ENCODE measurements at regions not wholly inside any gene's neighbourhood (a gene's known extent, or its start where the extent isn't known, plus 50 kb on each side); places are given as distances from the start of the nearest gene placed in this dataset.

- ChIA-PET POLR2A (no interaction called here), CTCF (no interaction called here)
- DNase-seq (ENCODE audit: low read depth, low spot score) = no peak
- H3K27ac ChIP-seq (ENCODE audit: low read length) = no peak overlapping the region
- no peak overlapping the region for H3K4me3 ChIP-seq (ENCODE audit: low read depth in 2 of 2, low read length in 2 of 2)
- no peaks in the 10 kb centered on the region for H3K27me3 ChIP-seq (ENCODE audit: control insufficient read depth, insufficient read depth, low read length)
- ATAC-seq = no peak
- BruUV-seq (replicated peaks) = no TSS peak
- no peaks in the 10 kb centered on the region for H3K36me3 ChIP-seq (ENCODE audit: control insufficient read depth, insufficient read depth, low read length)
- peaks cover 4% of the 10 kb centered on the region; the same call in 1 of the 2 replicates for H3K4me1 ChIP-seq (ENCODE audit: control insufficient read depth, insufficient read depth, low read length)
- intact Hi-C loops (cut with micrococcal nuclease; ENCODE audit: unreplicated experiment) = no loop called here
- in situ Hi-C loops (cut with HindIII; ENCODE audit: low pct_unique_long_range_greater_than_20kb, low sequenced_read_pairs) = no loop called here
- H3K9me3 ChIP-seq (ENCODE audit: control insufficient read depth, insufficient read depth, low read depth, low read length) = no peaks in the 10 kb centered on the region
- TF ChIP-seq CTCF (IDR thresholded peaks at IDR 0.05) (no peak), REST (IDR thresholded peaks at IDR 0.05; ENCODE audit: insufficient read depth in 1 of 2, low read depth in 2 of 2, low read length in 1 of 2) (no peak), SIN3A (IDR thresholded peaks at IDR 0.05; ENCODE audit: borderline replicate concordance, insufficient read depth, low read depth, low read length) (no peak), POLR2AphosphoS5 (IDR thresholded peaks at IDR 0.05; ENCODE audit: low read depth, low read length) (no peak), TCF7L2 (IDR thresholded peaks at IDR 0.05; ENCODE audit: low read depth, low read length) (no peak)
Measured at GRCh38 chr9:94182532-94182931, 76.6 kb upstream of the ZNF169 start.

- Histone ChIP-seq H3K9me3 (ENCODE audit: control insufficient read depth, insufficient read depth, low read depth, low read length) (no peaks in the 10 kb centered on the region), H3K36me3 (ENCODE audit: control insufficient read depth, insufficient read depth, low read length) (no peaks in the 10 kb centered on the region), H3K27me3 (ENCODE audit: control insufficient read depth, insufficient read depth, low read length) (no peaks in the 10 kb centered on the region), H3K27ac (ENCODE audit: low read length) (no peak overlapping the region), H3K4me3 (ENCODE audit: low read depth in 2 of 2, low read length in 2 of 2) (no peak overlapping the region), H3K4me1 (ENCODE audit: control insufficient read depth, insufficient read depth, low read length) (peaks cover 4% of the 10 kb centered on the region; the same call in 1 of the 2 replicates)
- in situ Hi-C loops (cut with HindIII; ENCODE audit: low pct_unique_long_range_greater_than_20kb, low sequenced_read_pairs) = no loop called here
- no TSS peak for BruUV-seq (replicated peaks)
- no peak for ATAC-seq
- TF ChIP-seq CTCF (IDR thresholded peaks at IDR 0.05) (no peak), TCF7L2 (IDR thresholded peaks at IDR 0.05; ENCODE audit: low read depth, low read length) (no peak), REST (IDR thresholded peaks at IDR 0.05; ENCODE audit: insufficient read depth in 1 of 2, low read depth in 2 of 2, low read length in 1 of 2) (no peak), SIN3A (IDR thresholded peaks at IDR 0.05; ENCODE audit: borderline replicate concordance, insufficient read depth, low read depth, low read length) (no peak)
- intact Hi-C loops (cut with micrococcal nuclease; ENCODE audit: unreplicated experiment) = no loop called here
- ChIA-PET CTCF (no interaction called here), POLR2A (interaction anchor here (0.6 kb wide), 1 partner anchor 15 kb away, joined by 12 read pairs; no protein-coding TSS in a partner anchor)
- no peak for DNase-seq (ENCODE audit: low read depth, low spot score)
Measured at GRCh38 chr9:94183240-94183999, 75.7 kb upstream of the ZNF169 start.
